SU-DHL-6 (cell line): ENCODE measurements at regions not wholly inside any gene's neighbourhood (a gene's known extent, or its start where the extent isn't known, plus 50 kb on each side); places are given as distances from the start of the nearest gene placed in this dataset.

Source experiments
- EZH2phosphoT487 ChIP-seq: fragments of 200-600 bp; sonication (generic), shearing (Covaris generic); conservative IDR thresholded peaks from 2 replicates; pipeline ENCODE4 v1.6.1; 2018; ENCODE audit warnings: mild to moderate bottlenecking, antibody characterized with exemption, low read length, moderate library complexity, mixed read lengths
- TF ChIP-seq, protein P1 (sequence below): fragments of 200-600 bp; sonication (generic); IDR thresholded peaks from one replicate; pipeline ENCODE4 v1.5.1; 2017; ENCODE audit warnings: antibody characterized with exemption, mild to moderate bottlenecking, low read length, moderate library complexity; ENCODE audit not compliant: insufficient read depth, poor library complexity, severe bottlenecking

DNA sequence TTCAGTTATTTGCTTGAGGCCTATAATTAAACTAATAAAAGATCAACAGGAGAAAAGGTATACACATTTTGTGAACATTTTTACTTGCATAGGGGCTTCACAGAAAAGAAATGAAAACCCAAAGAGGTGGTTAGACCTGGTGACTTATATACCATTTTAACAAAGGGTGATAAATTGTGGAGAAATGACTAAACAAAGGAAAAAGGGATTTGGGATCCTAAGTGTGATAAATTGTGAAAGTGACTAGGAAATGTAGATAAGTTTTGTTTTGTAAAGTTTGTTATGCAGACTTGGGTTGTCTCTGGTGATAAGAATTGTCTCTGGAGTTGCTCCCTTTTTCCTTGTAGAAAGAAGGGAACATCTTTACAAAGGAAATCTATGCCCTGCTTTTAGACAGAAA is 86.1 kb upstream of the ZNF608 start:
- TF ChIP-seq, protein P1, sequence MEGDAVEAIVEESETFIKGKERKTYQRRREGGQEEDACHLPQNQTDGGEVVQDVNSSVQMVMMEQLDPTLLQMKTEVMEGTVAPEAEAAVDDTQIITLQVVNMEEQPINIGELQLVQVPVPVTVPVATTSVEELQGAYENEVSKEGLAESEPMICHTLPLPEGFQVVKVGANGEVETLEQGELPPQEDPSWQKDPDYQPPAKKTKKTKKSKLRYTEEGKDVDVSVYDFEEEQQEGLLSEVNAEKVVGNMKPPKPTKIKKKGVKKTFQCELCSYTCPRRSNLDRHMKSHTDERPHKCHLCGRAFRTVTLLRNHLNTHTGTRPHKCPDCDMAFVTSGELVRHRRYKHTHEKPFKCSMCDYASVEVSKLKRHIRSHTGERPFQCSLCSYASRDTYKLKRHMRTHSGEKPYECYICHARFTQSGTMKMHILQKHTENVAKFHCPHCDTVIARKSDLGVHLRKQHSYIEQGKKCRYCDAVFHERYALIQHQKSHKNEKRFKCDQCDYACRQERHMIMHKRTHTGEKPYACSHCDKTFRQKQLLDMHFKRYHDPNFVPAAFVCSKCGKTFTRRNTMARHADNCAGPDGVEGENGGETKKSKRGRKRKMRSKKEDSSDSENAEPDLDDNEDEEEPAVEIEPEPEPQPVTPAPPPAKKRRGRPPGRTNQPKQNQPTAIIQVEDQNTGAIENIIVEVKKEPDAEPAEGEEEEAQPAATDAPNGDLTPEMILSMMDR, result no peak
- TF ChIP-seq EZH2phosphoT487, result no peak
